Suprapubic skin (tissue), 4 donors: ENCODE measurements at regions not wholly inside any gene's neighbourhood (a gene's known extent, or its start where the extent isn't known, plus 50 kb on each side); places are given as distances from the start of the nearest gene placed in this dataset.

Experiments
- DNase-seq, 2 donors: peaks; one replicate each; pipeline ENCODE4 v3.0.0-alpha.2; 2019; ENCODE audit warnings: low spot score in 2 of 2
- H3K27ac ChIP-seq: fragments of 200-600 bp; sonication (generic); one replicate; pipeline ENCODE4 v1.5.1; 2019
- H3K27me3 ChIP-seq: fragments of 200-600 bp; sonication (generic); one replicate; pipeline ENCODE4 v1.5.1; 2019
- H3K36me3 ChIP-seq: fragments of 200-600 bp; sonication (generic); one replicate; pipeline ENCODE4 v1.5.1; 2019
- H3K4me1 ChIP-seq: fragments of 200-600 bp; sonication (generic); one replicate; pipeline ENCODE4 v1.5.1; 2019
- H3K4me3 ChIP-seq: fragments of 200-600 bp; sonication (generic); one replicate; pipeline ENCODE4 v1.5.1; 2019; ENCODE audit warnings: mild to moderate bottlenecking
- H3K9me3 ChIP-seq: fragments of 200-600 bp; sonication (generic); one replicate; pipeline ENCODE4 v1.5.1; 2019
- CTCF ChIP-seq, 2 donors: fragments of 200-600 bp in 1 of 2; fragments of 450-650 bp in 1 of 2; sonication (generic) in 1 of 2; IDR thresholded peaks; one replicate each; pipeline ENCODE4 v1.5.1; 2016 to 2019; ENCODE audit warnings: antibody characterized with exemption in 2 of 2, mild to moderate bottlenecking in 1 of 2, moderate library complexity in 1 of 2
- EP300 ChIP-seq: sonication (generic); formaldehyde crosslinking; IDR thresholded peaks from one replicate; pipeline ENCODE4 v1.6.1; 2017; ENCODE audit warnings: antibody characterized with exemption
- POLR2A ChIP-seq, 2 donors: fragments of 450-650 bp; IDR thresholded peaks; one replicate each; pipeline ENCODE4 v1.6.1; 2017; ENCODE audit warnings: antibody characterized with exemption in 2 of 2, mild to moderate bottlenecking in 2 of 2, moderate library complexity in 2 of 2
- POLR2AphosphoS5 ChIP-seq, 3 donors: sonication (generic); formaldehyde crosslinking; IDR thresholded peaks; one replicate each; pipeline ENCODE4 v1.6.1; 2017; ENCODE audit warnings: antibody characterized with exemption in 3 of 3
- WGBS: methylation state at CpG from one replicate; pipeline ENCODE4 v1.1.5; 2018; 5-methylcytosine and 5-hydroxymethylcytosine counted together

- WGBS, result 67% methylated on average over 4 of the region's 4 CpGs
- Histone ChIP-seq H3K27me3 (no peaks in the 10 kb centered on the region), H3K9me3 (no peaks in the 10 kb centered on the region), H3K36me3 (no peaks in the 10 kb centered on the region), H3K27ac (no peak overlapping the region), H3K4me1 (no peaks in the 10 kb centered on the region), H3K4me3 (no peak overlapping the region)
- TF ChIP-seq POLR2AphosphoS5 (IDR thresholded peaks at IDR 0.05) (no peak), CTCF (IDR thresholded peaks at IDR 0.05) (no peak)
- DNase-seq, result no peak
Measured at GRCh38 chr5:115028557-115028956, 141.2 kb downstream of the TRIM36 start.

- WGBS, result 56% methylated on average over 1 of the region's 1 CpG
- Histone ChIP-seq H3K27ac (no peak overlapping the region), H3K4me3 (no peak overlapping the region), H3K9me3 (no peaks in the 10 kb centered on the region), H3K36me3 (no peaks in the 10 kb centered on the region), H3K4me1 (no peaks in the 10 kb centered on the region), H3K27me3 (no peaks in the 10 kb centered on the region)
- no peak for DNase-seq
- no peak for TF ChIP-seq POLR2AphosphoS5 (IDR thresholded peaks at IDR 0.05)
- TF ChIP-seq EP300, result no peak
Measured at GRCh38 chr5:115024922-115025321, 144.8 kb downstream of the TRIM36 start.

GRCh38 chr5:115022303-115022702 is 147.4 kb downstream of the TRIM36 start:
- DNase-seq, result no peak
- H3K4me3 ChIP-seq, result no peak overlapping the region
- TF ChIP-seq POLR2A (IDR thresholded peaks at IDR 0.05), result no peak
- TF ChIP-seq CTCF (IDR thresholded peaks at IDR 0.05), result no peak
- TF ChIP-seq EP300, result no peak
- no peak for TF ChIP-seq POLR2AphosphoS5 (IDR thresholded peaks at IDR 0.05)
- H3K27ac ChIP-seq, result no peak overlapping the region
- no peaks in the 10 kb centered on the region for H3K27me3 ChIP-seq
- H3K9me3 ChIP-seq, result no peaks in the 10 kb centered on the region
- no peaks in the 10 kb centered on the region for H3K4me1 ChIP-seq
- no peaks in the 10 kb centered on the region for H3K36me3 ChIP-seq

- TF ChIP-seq CTCF (IDR thresholded peaks at IDR 0.05) (no peak), POLR2A (IDR thresholded peaks at IDR 0.05) (no peak), EP300 (no peak), POLR2AphosphoS5 (IDR thresholded peaks at IDR 0.05) (no peak)
- no peaks in the 10 kb centered on the region for H3K36me3 ChIP-seq
- 74% methylated on average over 1 of the region's 1 CpG for WGBS
- no peak overlapping the region for H3K27ac ChIP-seq
- H3K4me3 ChIP-seq, result no peak overlapping the region
- H3K9me3 ChIP-seq, result no peaks in the 10 kb centered on the region
- H3K4me1 ChIP-seq, result no peaks in the 10 kb centered on the region
- no peak for DNase-seq
- H3K27me3 ChIP-seq, result no peaks in the 10 kb centered on the region
Measured at GRCh38 chr5:115016646-115017045, 153.1 kb downstream of the TRIM36 start.

- Histone ChIP-seq H3K4me3 (no peak overlapping the region), H3K36me3 (no peaks in the 10 kb centered on the region), H3K27me3 (no peaks in the 10 kb centered on the region), H3K27ac (no peak overlapping the region), H3K9me3 (no peaks in the 10 kb centered on the region), H3K4me1 (no peaks in the 10 kb centered on the region)
- no peak for DNase-seq
- WGBS, result 97% methylated on average over 6 of the region's 11 CpGs
- TF ChIP-seq POLR2A (IDR thresholded peaks at IDR 0.05) (no peak), POLR2AphosphoS5 (IDR thresholded peaks at IDR 0.05) (no peak), EP300 (no peak), CTCF (IDR thresholded peaks at IDR 0.05) (no peak)
Measured at GRCh38 chr5:114999176-114999575, 170.5 kb downstream of the TRIM36 start.

- H3K9me3 ChIP-seq, result no peaks in the 10 kb centered on the region
- H3K4me1 ChIP-seq, result no peaks in the 10 kb centered on the region
- no peak for DNase-seq
- no peak overlapping the region for H3K4me3 ChIP-seq
- 81% methylated on average over 10 of the region's 10 CpGs for WGBS
- no peak for TF ChIP-seq CTCF (IDR thresholded peaks at IDR 0.05)
- TF ChIP-seq POLR2AphosphoS5 (IDR thresholded peaks at IDR 0.05), result no peak
- TF ChIP-seq POLR2A (IDR thresholded peaks at IDR 0.05), result no peak
- TF ChIP-seq EP300, result no peak
- no peak overlapping the region for H3K27ac ChIP-seq
- no peaks in the 10 kb centered on the region for H3K27me3 ChIP-seq
- H3K36me3 ChIP-seq, result no peaks in the 10 kb centered on the region
Measured at GRCh38 chr5:114989512-114989911, 180.2 kb downstream of the TRIM36 start.
